ENCODE measurements at regions not wholly inside any gene's neighbourhood (a gene's known extent, or its start where the extent isn't known, plus 50 kb on each side); places are given as distances from the start of the nearest gene placed in this dataset.

- H3K4me1 ChIP-seq = peaks cover 8% of the 10 kb centered on the region
- H3K27me3 ChIP-seq (replicated peaks; ENCODE audit: control insufficient read depth, insufficient read depth, low read length) = no peaks in the 10 kb centered on the region
- Mint-ChIP-seq H3K4me1 (ENCODE audit: low read depth, unreplicated experiment) (no peaks in the 10 kb centered on the region), H3K36me3 (ENCODE audit: insufficient read depth, unreplicated experiment) (peaks cover 6% of the 10 kb centered on the region), H3K27ac (ENCODE audit: unreplicated experiment) (no peak overlapping the region), H3K27me3 (ENCODE audit: insufficient read depth, unreplicated experiment) (no peaks in the 10 kb centered on the region), H3K9me3 (ENCODE audit: unreplicated experiment) (peaks cover 12% of the 10 kb centered on the region), H3K4me3 (ENCODE audit: unreplicated experiment) (no peak overlapping the region)
- no peaks in the 10 kb centered on the region for H3K36me3 ChIP-seq (ENCODE audit: control insufficient read depth, insufficient read depth, low read length)
- TF ChIP-seq, protein P1, sequence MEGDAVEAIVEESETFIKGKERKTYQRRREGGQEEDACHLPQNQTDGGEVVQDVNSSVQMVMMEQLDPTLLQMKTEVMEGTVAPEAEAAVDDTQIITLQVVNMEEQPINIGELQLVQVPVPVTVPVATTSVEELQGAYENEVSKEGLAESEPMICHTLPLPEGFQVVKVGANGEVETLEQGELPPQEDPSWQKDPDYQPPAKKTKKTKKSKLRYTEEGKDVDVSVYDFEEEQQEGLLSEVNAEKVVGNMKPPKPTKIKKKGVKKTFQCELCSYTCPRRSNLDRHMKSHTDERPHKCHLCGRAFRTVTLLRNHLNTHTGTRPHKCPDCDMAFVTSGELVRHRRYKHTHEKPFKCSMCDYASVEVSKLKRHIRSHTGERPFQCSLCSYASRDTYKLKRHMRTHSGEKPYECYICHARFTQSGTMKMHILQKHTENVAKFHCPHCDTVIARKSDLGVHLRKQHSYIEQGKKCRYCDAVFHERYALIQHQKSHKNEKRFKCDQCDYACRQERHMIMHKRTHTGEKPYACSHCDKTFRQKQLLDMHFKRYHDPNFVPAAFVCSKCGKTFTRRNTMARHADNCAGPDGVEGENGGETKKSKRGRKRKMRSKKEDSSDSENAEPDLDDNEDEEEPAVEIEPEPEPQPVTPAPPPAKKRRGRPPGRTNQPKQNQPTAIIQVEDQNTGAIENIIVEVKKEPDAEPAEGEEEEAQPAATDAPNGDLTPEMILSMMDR (IDR thresholded peaks at IDR 0.05; ENCODE audit: insufficient read depth in 1 of 2, low read depth in 1 of 2, low read length in 1 of 2, severe bottlenecking in 1 of 2, unreplicated experiment in 1 of 2) = no peak
- no peak overlapping the region for H3K4me3 ChIP-seq (ENCODE audit: low read depth, low read length)
- peak in 1 of 2 experiments; percentile 8 for DNase-seq
- ChIA-PET POLR2A (no interaction called here), CTCF (interaction anchor here (1.1 kb wide), 1 partner anchor 364 kb away, joined by 3 read pairs; no protein-coding TSS in a partner anchor)
- H3K9me3 ChIP-seq = no peaks in the 10 kb centered on the region
- BruUV-seq (replicated peaks) = no TSS peak
- intact Hi-C loops (cut with micrococcal nuclease; ENCODE audit: unreplicated experiment) = loop anchor here (10.0 kb wide), 1 partner anchor 495 kb away; no protein-coding TSS in a partner anchor
Measured at GRCh38 chr15:66939451-66940023, 125.9 kb upstream of the SMAD3 start.

- intact Hi-C loops (cut with micrococcal nuclease; ENCODE audit: unreplicated experiment) = loop anchor here (10.0 kb wide), 1 partner anchor 494 kb away; no protein-coding TSS in a partner anchor
- H3K36me3 Mint-ChIP-seq (ENCODE audit: insufficient read depth, unreplicated experiment) = peaks cover 6% of the 10 kb centered on the region
- Histone ChIP-seq H3K36me3 (ENCODE audit: control insufficient read depth, insufficient read depth, low read length) (no peaks in the 10 kb centered on the region), H3K4me3 (ENCODE audit: low read depth, low read length) (no peak overlapping the region), H3K9me3 (no peaks in the 10 kb centered on the region), H3K27me3 (replicated peaks; ENCODE audit: control insufficient read depth, insufficient read depth, low read length) (no peaks in the 10 kb centered on the region), H3K4me1 (peaks cover 8% of the 10 kb centered on the region)
- no peak for DNase-seq
- ChIA-PET POLR2A (no interaction called here), CTCF (interaction anchor here (1.1 kb wide), 1 partner anchor 364 kb away, joined by 3 read pairs; no protein-coding TSS in a partner anchor)
- H3K4me1 Mint-ChIP-seq (ENCODE audit: low read depth, unreplicated experiment) = no peaks in the 10 kb centered on the region
- H3K27me3 Mint-ChIP-seq (ENCODE audit: insufficient read depth, unreplicated experiment) = no peaks in the 10 kb centered on the region
- TF ChIP-seq, protein P1 (IDR thresholded peaks at IDR 0.05; ENCODE audit: insufficient read depth in 1 of 2, low read depth in 1 of 2, low read length in 1 of 2, severe bottlenecking in 1 of 2, unreplicated experiment in 1 of 2) = no peak
- H3K4me3 Mint-ChIP-seq (ENCODE audit: unreplicated experiment) = no peak overlapping the region
- no TSS peak for BruUV-seq (replicated peaks)
- H3K27ac Mint-ChIP-seq (ENCODE audit: unreplicated experiment) = no peak overlapping the region
- peaks cover 7% of the 10 kb centered on the region for H3K9me3 Mint-ChIP-seq (ENCODE audit: unreplicated experiment)
Measured at GRCh38 chr15:66940368-66940767, 125.0 kb upstream of the SMAD3 start.

- peaks cover 6% of the 10 kb centered on the region for H3K36me3 Mint-ChIP-seq (ENCODE audit: insufficient read depth, unreplicated experiment)
- H3K36me3 ChIP-seq (ENCODE audit: control insufficient read depth, insufficient read depth, low read length) = no peaks in the 10 kb centered on the region
- no TSS peak for BruUV-seq (replicated peaks)
- H3K27me3 Mint-ChIP-seq (ENCODE audit: insufficient read depth, unreplicated experiment) = no peaks in the 10 kb centered on the region
- intact Hi-C loops (cut with micrococcal nuclease; ENCODE audit: unreplicated experiment) = loop anchor here (10.0 kb wide), 1 partner anchor 494 kb away; no protein-coding TSS in a partner anchor
- H3K4me3 ChIP-seq (ENCODE audit: low read depth, low read length) = no peak overlapping the region
- no peaks in the 10 kb centered on the region for H3K9me3 Mint-ChIP-seq (ENCODE audit: unreplicated experiment)
- peak in 1 of 2 experiments; percentile 23 for DNase-seq
- CTCF ChIA-PET = no interaction called here
- peaks cover 8% of the 10 kb centered on the region for H3K4me1 ChIP-seq
- no peaks in the 10 kb centered on the region for H3K9me3 ChIP-seq
- H3K4me1 Mint-ChIP-seq (ENCODE audit: low read depth, unreplicated experiment) = no peaks in the 10 kb centered on the region
- H3K27me3 ChIP-seq (replicated peaks; ENCODE audit: control insufficient read depth, insufficient read depth, low read length) = no peaks in the 10 kb centered on the region
- no peak overlapping the region for H3K4me3 Mint-ChIP-seq (ENCODE audit: unreplicated experiment)
- TF ChIP-seq, protein P1 (IDR thresholded peaks at IDR 0.05; ENCODE audit: insufficient read depth in 1 of 2, low read depth in 1 of 2, low read length in 1 of 2, severe bottlenecking in 1 of 2, unreplicated experiment in 1 of 2) = no peak
- POLR2A ChIA-PET = no interaction called here
- no peak overlapping the region for H3K27ac Mint-ChIP-seq (ENCODE audit: unreplicated experiment)
Measured at GRCh38 chr15:66941108-66941711, 124.2 kb upstream of the SMAD3 start.

All from Caco-2 (cell line).